IPS DF 6.9 (cell line): ENCODE measurements at regions not wholly inside any gene's neighbourhood (a gene's known extent, or its start where the extent isn't known, plus 50 kb on each side); places are given as distances from the start of the nearest gene placed in this dataset.

Source experiments
- DNase-seq: peaks from one replicate; pipeline ENCODE4 v3.0.0-alpha.2; 2013; ENCODE audit warnings: low read depth, low spot score
- H3K27ac ChIP-seq: one replicate; pipeline ENCODE4 v1.5.1; 2013; ENCODE audit warnings: low read length, control low read depth
- H3K27me3 ChIP-seq: 2 replicates; pipeline ENCODE4 v1.6.1; 2013; ENCODE audit warnings: mild to moderate bottlenecking, low read length; ENCODE audit not compliant: control insufficient read depth, insufficient read depth
- H3K36me3 ChIP-seq: 2 replicates; pipeline ENCODE4 v1.6.1; 2013; ENCODE audit warnings: low read length; ENCODE audit not compliant: control insufficient read depth, insufficient read depth
- H3K4me1 ChIP-seq: 2 replicates; pipeline ENCODE4 v1.6.1; 2013; ENCODE audit warnings: low read length; ENCODE audit not compliant: control insufficient read depth, insufficient read depth
- H3K4me3 ChIP-seq: 2 replicates; pipeline ENCODE4 v1.5.1; 2013; ENCODE audit warnings: mild to moderate bottlenecking, low read length
- H3K9me3 ChIP-seq: 2 replicates; pipeline ENCODE4 v1.6.1; 2013; ENCODE audit warnings: low read length, inconsistent platforms; ENCODE audit not compliant: control insufficient read depth, insufficient read depth
- WGBS: extraction: QIAGEN DNeasy Blood & Tissue Kit; methylation state at CpG from one replicate; pipeline ENCODE4 v1.1.7; 2013; ENCODE audit warnings: mixed read lengths, missing lambda C conversion rate; ENCODE audit not compliant: insufficient read length, insufficient coverage; 5-methylcytosine and 5-hydroxymethylcytosine counted together

- DNase-seq = no peak
- no CpG with 5 or more reads among the region's 1 CpG for WGBS
- Histone ChIP-seq H3K27ac (no peak overlapping the region), H3K4me1 (peaks cover 7% of the 10 kb centered on the region), H3K4me3 (no peak overlapping the region), H3K36me3 (no peaks in the 10 kb centered on the region), H3K9me3 (no peaks in the 10 kb centered on the region), H3K27me3 (no peaks in the 10 kb centered on the region)
These were observed 110.7 kb downstream of the ETS2 start for GRCh38 chr21:38916214-38916964.

DNA sequence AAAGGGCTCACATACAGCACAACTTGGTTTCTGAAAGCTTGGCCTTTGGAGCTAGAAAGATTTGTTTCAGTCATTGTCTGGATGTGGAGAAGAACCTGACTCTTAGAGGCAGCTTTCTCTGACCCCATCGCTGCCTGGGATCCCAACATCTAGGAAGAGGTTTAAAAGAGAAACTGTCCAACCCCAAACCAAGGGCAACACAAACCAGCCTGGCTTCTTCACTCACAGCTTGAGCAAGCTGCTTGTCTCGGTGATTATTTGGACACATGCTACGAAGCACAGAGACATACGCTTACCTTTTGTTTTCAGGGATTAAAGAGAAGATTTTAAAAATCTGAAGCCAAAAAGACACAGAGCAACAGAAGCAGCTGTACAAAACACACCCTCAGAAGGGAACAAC is 109.8 kb downstream of the ETS2 start:
- Histone ChIP-seq H3K27me3 (no peaks in the 10 kb centered on the region), H3K4me1 (peaks cover 7% of the 10 kb centered on the region), H3K9me3 (no peaks in the 10 kb centered on the region), H3K36me3 (no peaks in the 10 kb centered on the region), H3K27ac (no peak overlapping the region), H3K4me3 (no peak overlapping the region)
- no CpG with 5 or more reads among the region's 4 CpGs for WGBS
- DNase-seq = no peak

GRCh38 chr21:38914528-38915293 is 109.0 kb downstream of the ETS2 start:
- no peaks in the 10 kb centered on the region for H3K9me3 ChIP-seq
- H3K27me3 ChIP-seq = no peaks in the 10 kb centered on the region
- H3K4me3 ChIP-seq = no peak overlapping the region
- no peak for DNase-seq
- H3K4me1 ChIP-seq = peaks cover 9% of the 10 kb centered on the region
- no CpG with 5 or more reads among the region's 10 CpGs for WGBS
- no peaks in the 10 kb centered on the region for H3K36me3 ChIP-seq
- no peak overlapping the region for H3K27ac ChIP-seq

- H3K36me3 ChIP-seq = no peaks in the 10 kb centered on the region
- no peak overlapping the region for H3K27ac ChIP-seq
- no peak overlapping the region for H3K4me3 ChIP-seq
- WGBS = 100% methylated on average over 3 of the region's 3 CpGs
- H3K27me3 ChIP-seq = no peaks in the 10 kb centered on the region
- no peak for DNase-seq
- H3K4me1 ChIP-seq = peaks cover 9% of the 10 kb centered on the region
- H3K9me3 ChIP-seq = no peaks in the 10 kb centered on the region
These were observed 108.3 kb downstream of the ETS2 start for GRCh38 chr21:38913893-38914527.

GRCh38 chr21:38913120-38913892 is 107.6 kb downstream of the ETS2 start:
- Histone ChIP-seq H3K36me3 (no peaks in the 10 kb centered on the region), H3K9me3 (no peaks in the 10 kb centered on the region), H3K4me1 (peaks cover 9% of the 10 kb centered on the region), H3K4me3 (peak overlapping the region; percentile 8; the same call in 1 of the 2 replicates), H3K27ac (no peak overlapping the region), H3K27me3 (no peaks in the 10 kb centered on the region)
- DNase-seq = no peak
- no CpG with 5 or more reads among the region's 32 CpGs for WGBS

GRCh38 chr21:38912789-38913119 is 107.0 kb downstream of the ETS2 start:
- no peaks in the 10 kb centered on the region for H3K27me3 ChIP-seq
- H3K4me3 ChIP-seq = peak overlapping the region; percentile 8; the same call in 1 of the 2 replicates
- no peaks in the 10 kb centered on the region for H3K36me3 ChIP-seq
- no peaks in the 10 kb centered on the region for H3K9me3 ChIP-seq
- H3K4me1 ChIP-seq = peaks cover 9% of the 10 kb centered on the region
- no CpG with 5 or more reads among the region's 6 CpGs for WGBS
- DNase-seq = no peak
- H3K27ac ChIP-seq = no peak overlapping the region

DNA sequence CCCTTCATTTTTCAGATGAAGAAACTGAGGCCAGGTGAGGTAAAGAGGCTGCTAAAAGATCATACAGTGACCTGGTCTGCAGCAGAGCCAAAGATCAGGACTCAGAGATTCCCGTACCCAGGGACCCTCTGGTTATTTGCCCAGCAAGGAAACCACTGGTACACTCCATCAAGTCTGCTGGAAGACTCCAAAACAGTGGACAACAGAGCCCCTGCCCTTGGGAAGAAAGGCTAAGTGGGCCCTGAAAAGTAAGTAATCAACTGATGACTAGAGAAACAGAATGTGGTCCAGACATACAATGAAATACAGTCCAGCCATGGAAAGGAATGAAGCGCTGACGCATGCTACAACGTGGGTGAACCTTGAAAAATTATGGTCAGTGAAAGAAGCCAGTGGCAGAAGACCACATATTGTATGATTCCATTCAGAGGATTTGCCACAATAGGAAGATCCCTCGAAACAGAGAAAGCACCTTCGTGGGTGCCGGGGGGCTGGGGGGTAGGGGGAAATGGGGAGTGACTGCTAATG is 106.4 kb downstream of the ETS2 start:
- no peaks in the 10 kb centered on the region for H3K36me3 ChIP-seq
- WGBS = no CpG with 5 or more reads among the region's 7 CpGs
- H3K27me3 ChIP-seq = no peaks in the 10 kb centered on the region
- no peaks in the 10 kb centered on the region for H3K9me3 ChIP-seq
- DNase-seq = no peak
- H3K4me3 ChIP-seq = no peak overlapping the region
- no peak overlapping the region for H3K27ac ChIP-seq
- peaks cover 9% of the 10 kb centered on the region for H3K4me1 ChIP-seq

DNA sequence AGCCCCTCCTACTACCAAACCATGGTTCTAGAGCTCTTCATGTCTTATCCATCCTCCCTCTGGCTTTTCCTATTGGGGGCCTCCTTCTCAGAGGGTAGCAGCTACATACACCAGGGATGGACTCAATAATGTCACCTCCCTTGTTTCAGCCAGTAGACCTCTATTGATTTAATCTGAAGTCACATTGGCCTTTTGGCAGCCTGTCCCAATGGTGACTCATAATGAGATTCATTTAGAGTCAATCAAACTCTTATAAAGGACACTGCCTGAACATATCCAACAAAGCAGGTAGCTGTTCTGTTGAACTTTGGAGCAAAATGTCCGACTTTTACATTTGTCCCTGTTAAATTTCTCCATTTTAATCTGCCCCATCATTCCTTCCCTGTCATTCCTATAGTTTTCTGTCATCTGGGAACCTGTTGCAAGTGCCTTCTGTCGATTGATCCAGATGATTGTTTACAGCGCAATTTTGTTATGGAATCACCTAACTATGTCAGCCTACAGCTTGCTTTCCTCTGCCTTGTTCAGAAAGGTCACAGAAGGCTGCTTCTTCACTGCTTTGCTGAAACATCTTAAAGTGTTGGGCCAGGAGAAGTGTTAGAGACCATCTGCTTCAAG is 105.9 kb downstream of the ETS2 start:
- H3K27ac ChIP-seq = no peak overlapping the region
- no peak for DNase-seq
- no peaks in the 10 kb centered on the region for H3K9me3 ChIP-seq
- no peaks in the 10 kb centered on the region for H3K27me3 ChIP-seq
- no CpG with 5 or more reads among the region's 3 CpGs for WGBS
- no peaks in the 10 kb centered on the region for H3K36me3 ChIP-seq
- H3K4me3 ChIP-seq = no peak overlapping the region
- peaks cover 9% of the 10 kb centered on the region for H3K4me1 ChIP-seq

DNA sequence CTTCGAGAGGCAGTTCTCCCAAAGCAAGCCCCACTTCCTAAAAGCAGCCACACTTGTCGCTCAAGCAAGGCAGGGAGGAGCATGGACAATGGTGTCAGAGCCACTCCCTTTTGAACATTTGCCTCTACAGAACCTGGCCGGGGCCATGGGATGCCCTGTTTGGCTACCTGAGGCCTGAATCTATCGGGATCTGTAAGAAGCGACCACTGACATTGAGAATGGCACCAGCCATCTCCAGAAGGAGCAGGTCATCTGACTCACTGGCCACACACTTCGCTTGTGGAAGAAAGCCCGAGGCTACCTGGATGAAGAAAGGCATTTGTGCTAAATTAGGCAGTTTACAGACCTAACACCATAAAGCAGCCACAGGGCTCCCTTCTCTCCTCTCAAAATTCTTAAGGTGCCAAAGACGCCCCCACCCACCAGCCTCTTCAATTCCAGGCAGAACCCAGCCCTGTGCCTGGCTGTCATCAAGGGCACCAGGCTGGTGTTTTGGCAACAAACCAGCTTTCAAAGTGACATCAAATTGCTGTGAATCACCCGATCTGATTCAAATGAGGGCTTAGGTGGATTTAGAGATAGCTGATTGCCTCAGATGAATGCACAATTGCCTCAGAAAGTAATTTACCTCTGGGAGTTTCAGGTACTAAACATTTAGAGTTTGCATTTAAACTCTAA is 104.8 kb downstream of the ETS2 start:
- Histone ChIP-seq H3K27me3 (no peaks in the 10 kb centered on the region), H3K4me3 (no peak overlapping the region), H3K4me1 (peaks cover 9% of the 10 kb centered on the region), H3K9me3 (no peaks in the 10 kb centered on the region), H3K27ac (no peak overlapping the region), H3K36me3 (no peaks in the 10 kb centered on the region)
- no CpG with 5 or more reads among the region's 9 CpGs for WGBS
- DNase-seq = no peak
